Limb (tissue), 2 donors: ENCODE measurements at regions not wholly inside any gene's neighbourhood (a gene's known extent, or its start where the extent isn't known, plus 50 kb on each side); places are given as distances from the start of the nearest gene placed in this dataset.
"Not testable (repeated sequence)": the region's sequence is repeated elsewhere in the genome, so short reads cannot be mapped to it uniquely, and the experiment has no call there.

ENCODE experiments used
- DNase-seq, 2 donors: peaks; one replicate each; pipeline ENCODE4 v3.0.0-alpha.2; 2016; ENCODE audit errors: extremely low spot score in 2 of 2

DNA sequence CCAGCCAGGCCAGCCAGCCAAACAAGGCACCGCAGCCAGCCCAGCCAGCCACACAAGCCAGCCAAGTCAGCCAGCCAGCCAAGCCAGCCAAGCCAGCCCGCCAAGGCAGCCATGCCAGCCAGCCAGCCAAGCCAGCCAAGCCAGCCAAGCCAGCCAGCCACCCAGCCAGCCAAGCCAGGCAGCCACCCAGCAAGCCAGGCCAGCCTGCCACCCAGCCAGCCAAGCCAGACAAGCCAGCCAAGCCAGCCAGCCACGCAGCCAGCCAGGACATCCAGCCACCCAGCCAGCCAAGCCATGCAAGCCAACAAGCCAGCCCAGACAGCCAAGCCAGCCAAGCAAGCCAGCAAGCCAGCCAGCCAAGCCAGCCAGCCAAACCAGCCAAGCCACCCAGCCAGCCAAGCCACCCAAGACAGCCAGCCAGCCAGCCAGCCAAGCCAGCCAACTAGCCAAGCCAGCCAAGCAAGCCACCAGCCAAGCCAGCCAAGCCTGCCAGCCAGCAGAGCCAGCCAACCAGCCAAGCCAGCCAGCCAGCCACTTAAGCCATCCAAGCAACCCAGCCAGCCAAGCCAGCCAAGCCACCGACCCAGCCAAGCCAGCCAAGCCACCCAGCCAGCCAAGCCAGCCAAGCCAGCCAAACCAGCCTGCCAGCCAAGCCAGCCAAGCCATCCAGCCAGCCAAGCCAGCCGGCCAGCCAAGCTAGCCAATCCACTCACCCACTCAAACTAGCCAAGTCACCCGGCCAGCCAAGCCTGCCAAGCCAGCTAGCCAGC lies 341.3 kb upstream of the PLGLB2 start:
- not testable (repeated sequence) for DNase-seq

DNA sequence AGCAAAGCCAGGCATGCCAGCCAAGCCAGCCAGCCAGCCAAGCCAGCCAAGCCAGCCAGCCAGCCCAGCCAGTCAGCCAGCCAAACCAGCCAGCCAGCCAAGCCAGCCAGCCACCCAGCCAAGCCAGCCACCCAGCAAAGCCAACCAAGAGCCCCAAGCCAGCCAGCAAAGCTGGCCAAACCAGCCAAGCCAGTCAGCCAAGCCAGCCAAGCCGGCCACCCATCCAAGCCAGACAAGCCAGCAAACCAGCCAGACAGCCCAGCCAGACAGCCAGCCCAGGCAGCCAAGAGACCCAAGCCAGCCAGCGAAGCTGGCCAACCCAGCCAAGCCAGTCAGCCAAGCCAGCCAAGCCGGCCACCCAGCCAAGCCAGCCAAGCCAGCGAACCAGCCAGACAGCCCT lies 338.3 kb upstream of the PLGLB2 start:
- DNase-seq: not testable (repeated sequence)

DNA sequence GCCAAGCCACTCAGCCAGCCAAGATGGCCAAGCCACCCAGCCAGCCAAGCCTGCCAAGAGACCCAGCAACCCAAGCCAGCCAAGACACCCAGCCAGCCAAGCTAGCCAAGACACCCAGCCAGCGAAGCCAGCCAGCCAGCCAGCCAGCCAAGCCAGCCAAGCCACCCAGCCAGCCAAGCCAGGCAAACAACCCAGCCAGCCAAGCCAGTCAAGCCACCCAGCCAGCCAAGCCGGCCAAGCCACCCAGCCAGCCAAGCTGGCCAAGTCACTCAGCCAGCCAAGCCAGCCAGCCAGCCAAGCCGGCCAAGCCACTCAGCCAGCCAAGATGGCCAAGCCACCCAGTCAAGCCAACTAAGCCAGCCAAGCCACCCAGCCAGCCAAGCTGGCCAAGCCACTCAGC lies 337.5 kb upstream of the PLGLB2 start:
- DNase-seq: not testable (repeated sequence)

DNA sequence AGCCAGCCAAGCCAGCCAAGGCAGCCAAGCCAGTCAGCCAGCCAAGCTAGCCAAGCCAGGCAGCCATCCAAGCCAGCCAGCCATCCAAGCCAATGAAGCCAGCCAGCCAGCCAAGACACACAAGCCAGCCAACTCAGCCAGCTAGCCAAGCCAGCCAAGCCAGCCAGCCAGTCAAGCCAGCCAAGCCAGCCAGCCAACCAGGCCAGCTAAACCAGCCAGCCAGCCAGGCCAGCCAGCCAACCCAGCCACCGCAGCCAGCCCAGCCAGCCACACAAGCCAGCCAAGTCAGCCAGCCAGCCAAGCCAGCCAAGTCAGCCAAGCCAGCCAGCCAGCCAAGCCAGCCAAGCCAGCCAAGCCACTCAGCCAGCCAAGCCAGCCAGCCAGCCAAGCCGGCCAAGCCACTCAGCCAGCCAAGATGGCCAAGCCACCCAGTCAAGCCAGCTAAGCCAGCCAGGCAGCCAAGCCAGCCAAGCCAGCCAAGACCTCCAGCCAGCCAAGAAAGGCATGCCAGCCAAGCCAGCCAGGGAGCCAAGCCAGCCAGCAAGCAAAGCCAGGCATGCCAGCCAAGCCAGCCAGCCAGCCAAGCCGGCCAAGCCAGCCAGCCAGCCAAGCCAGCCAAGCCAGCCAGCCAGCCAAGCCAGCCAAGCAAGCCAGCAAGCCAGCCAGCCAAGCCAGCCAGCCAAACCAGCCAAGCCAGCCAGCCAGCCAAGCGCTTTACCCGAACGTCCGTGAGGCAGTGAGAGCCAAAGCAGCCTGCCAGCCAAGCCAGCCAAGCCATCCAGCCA lies 335.7 kb upstream of the PLGLB2 start:
- not testable (repeated sequence) for DNase-seq

DNA sequence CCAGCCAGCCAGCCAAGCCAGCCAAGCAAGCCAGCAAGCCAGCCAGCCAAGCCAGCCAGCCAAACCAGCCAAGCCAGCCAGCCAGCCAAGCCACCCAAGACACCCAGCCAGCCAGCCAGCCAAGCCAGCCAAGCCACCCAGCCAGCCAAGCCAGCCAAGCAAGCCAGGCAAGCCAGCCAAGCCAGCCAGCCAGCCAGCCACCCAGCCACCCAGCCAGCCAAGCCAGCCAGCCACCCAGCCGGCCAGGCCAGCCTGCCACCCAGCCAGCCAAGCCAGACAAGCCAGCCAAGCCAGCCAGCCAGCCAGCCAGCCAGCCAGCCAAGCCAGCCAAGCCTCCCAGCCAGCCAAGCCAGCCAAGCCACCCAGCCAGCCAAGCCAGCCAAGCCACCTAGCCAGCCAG lies 333.6 kb upstream of the PLGLB2 start:
- not testable (repeated sequence) for DNase-seq

DNA sequence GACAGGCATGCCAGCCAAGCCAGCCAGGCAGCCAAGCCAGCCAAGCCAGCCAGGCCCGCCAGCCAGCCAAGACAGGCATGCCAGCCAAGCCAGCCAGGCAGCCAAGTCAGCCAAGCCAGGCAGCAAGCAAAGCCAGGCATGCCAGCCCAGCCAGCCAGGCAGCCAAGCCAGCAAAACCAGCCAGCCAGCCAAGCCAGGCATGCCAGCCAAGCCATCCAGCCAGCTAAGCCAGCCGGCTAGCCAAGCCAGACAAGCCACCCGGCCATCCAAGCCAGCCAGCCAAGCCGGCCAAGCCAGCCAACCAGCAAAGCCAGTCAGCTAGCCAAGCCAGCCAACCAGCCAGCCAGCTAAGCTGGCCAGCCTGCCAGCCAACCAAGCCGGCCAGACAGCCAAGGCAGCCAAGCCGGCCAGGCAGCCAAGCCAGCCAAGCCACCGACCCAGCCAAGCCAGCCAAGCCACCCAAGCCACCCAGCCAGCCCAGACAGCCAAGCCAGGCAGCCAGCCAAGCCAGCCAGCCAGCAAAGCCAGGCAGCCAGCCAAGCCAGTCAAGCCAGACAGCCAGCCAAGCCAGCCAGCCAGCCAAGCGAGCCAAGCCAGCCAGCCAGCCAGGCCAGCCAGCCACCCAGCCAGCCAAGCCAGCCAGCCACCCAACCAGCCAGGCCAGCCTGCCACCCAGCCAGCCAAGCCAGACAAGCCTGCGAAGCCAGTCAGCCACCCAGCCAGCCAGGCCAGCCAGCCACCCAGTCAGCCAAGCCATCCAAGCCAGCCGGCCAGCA lies 332.9 kb upstream of the PLGLB2 start:
- DNase-seq: not testable (repeated sequence)

DNA sequence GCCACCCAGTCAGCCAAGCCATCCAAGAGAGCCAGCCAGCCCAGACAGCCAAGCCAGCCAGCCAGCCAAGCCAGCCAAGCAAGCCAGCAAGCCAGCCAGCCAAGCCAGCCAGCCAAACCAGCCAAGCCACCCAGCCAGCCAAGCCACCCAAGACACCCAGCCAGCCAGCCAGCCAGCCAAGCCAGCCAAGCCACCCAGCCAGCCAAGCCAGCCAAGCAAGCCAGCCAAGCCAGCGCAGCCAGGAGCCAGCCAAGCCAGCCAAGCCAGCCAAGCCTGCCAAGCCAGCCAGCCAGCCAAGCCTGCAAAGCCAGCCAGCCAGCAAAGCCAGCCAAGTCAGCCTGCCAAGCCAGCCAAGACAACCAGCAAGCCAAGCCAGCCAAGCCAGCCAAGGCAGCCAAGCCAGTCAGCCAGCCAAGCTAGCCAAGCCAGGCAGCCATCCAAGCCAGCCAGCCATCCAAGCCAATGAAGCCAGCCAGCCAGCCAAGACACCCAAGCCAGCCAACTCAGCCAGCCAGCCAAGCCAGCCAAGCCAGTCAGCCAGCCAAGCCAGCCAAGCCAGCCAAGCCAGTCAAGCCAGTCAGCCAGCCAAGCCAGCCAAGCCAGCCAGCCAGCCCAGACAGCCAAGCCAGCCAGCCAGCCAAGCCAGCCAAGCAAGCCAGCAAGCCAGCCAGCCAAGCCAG lies 332.2 kb upstream of the PLGLB2 start:
- DNase-seq: not testable (repeated sequence)

DNA sequence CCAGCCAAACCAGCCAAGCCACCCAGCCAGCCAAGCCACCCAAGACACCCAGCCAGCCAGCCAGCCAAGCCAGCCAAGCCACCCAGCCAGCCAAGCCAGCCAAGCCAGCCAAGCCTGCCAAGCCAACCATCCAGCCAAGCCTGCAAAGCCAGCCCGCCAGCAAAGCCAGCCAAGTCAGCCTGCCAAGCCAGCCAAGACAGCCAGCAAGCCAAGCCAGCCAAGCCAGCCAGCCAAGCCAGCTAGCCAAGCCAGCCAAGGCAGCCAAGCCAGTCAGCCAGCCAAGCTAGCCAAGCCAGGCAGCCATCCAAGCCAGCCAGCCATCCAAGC lies 331.7 kb upstream of the PLGLB2 start:
- not testable (repeated sequence) for DNase-seq

DNA sequence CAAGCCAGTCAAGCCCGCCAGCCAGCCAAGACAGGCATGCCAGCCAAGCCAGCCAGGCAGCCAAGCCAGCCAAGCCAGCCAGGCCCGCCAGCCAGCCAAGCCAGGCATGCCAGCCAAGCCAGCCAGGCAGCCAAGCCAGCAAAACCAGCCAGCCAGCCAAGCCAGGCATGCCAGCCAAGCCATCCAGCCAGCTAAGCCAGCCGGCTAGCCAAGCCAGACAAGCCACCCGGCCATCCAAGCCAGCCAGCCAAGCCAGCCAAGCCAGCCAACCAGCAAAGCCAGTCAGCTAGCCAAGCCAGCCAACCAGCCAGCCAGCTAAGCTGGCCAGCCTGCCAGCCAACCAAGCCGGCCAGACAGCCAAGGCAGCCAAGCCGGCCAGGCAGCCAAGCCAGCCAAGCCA lies 330.7 kb upstream of the PLGLB2 start:
- not testable (repeated sequence) for DNase-seq

DNA sequence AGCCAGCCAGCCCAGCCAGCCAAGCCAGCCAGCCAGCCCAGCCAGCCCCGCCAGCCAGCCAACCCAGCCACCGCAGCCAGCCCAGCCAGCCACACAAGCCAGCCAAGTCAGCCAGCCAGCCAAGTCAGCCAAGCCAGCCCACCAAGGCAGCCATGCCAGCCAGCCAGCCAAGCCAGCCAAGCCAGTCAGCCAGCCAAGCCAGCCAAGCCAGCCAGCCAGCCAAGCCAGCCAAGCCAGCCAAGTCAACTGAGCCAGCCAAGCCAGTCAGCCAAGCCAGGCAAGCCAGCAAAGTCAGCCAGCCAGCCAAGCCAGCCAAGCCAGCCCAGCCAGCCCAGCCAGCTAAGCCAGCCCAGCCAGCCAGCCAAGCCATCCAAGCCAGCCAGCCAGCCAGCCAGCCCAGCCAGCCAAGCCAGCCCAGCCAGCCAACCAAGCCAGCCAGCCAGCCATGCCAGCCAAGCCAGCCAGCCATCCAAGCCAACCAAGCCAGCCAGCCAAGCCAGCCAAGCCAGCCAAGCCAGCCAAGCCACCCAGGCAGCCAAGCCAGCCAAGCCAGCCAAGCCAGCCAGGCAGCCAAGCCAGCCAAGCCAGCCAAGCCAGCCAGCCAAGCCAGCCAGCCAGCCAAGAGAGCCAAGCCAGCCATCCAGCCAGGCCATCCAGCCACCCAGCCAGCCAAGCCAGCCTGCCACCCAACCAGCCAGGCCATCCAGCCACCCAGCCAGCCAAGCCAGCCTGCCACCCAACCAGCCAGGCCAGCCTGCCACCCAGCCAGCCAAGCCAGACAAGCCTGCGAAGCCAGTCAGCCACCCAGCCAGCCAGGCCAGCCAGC lies 329.9 kb upstream of the PLGLB2 start:
- not testable (repeated sequence) for DNase-seq

DNA sequence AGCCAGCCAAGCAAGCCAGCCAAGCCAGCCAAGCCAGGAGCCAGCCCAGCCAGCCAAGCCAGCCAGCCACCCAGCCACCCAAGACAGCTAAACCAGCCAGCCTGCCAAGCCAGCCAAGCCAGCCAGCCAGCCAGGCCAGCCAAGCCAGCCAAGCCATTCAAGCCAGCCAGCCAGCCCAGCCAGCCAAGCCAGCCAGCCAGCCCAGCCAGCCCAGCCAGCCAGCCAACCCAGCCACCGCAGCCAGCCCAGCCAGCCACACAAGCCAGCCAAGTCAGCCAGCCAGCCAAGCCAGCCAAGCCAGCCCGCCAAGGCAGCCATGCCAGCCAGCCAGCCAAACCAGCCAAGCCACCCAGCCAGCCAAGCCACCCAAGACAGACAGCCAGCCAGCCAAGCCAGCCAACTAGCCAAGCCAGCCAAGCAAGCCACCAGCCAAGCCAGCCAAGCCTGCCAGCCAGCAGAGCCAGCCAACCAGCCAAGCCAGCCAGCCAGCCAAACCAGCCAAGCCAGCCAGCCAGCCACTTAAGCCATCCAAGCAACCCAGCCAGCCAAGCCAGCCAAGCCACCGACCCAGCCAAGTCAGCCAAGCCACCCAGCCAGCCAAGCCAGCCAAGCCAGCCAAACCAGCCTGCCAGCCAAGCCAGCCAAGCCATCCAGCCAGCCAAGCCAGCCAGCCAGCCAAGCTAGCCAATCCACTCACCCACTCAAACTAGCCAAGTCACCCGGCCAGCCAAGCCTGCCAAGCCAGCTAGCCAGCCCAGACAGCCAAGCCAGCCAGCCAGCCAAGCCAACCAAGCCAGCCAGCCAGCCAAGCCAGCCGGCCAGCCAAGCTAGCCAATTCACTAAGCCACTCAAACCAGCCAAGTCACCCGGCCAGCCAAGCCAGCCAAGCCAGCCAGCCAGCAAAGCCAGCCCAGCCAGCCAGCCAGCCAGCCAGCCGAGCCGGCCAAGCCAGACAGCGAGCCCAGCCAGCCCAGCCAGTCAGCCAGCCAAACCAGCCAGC lies 328.8 kb upstream of the PLGLB2 start:
- DNase-seq: not testable (repeated sequence)

DNA sequence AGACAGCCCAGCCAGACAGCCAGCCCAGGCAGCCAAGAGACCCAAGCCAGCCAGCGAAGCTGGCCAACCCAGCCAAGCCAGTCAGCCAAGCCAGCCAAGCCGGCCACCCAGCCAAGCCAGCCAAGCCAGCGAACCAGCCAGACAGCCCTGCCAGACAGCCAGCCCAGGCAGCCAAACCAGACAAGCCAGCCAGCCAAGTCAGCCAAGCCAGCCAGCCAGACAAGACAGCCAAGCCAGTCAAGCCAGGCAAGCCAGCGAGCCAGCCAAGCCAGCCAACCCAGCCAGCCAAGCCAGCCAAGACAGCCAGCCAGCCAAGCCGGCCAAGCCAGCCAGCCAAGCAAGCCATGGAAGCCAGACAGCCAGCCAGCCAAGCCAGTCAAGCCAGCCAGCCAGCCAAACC lies 327.9 kb upstream of the PLGLB2 start:
- DNase-seq: not testable (repeated sequence)

DNA sequence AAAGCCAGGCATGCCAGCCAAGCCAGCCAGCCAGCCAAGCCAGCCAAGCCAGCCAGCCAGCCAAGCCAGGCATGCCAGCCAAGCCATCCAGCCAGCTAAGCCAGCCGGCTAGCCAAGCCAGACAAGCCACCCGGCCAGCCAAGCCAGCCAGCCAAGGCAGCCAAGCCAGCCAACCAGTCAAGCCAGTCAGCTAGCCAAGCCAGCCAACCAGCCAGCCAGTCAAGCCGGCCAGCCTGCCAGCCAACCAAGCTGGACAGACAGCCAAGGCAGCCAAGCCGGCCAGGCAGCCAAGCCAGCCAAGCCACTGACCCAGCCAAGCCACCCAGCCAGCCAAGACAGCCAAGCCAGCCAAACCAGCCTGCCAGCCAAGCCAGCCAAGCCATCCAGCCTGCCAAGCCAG lies 326.9 kb upstream of the PLGLB2 start:
- not testable (repeated sequence) for DNase-seq

DNA sequence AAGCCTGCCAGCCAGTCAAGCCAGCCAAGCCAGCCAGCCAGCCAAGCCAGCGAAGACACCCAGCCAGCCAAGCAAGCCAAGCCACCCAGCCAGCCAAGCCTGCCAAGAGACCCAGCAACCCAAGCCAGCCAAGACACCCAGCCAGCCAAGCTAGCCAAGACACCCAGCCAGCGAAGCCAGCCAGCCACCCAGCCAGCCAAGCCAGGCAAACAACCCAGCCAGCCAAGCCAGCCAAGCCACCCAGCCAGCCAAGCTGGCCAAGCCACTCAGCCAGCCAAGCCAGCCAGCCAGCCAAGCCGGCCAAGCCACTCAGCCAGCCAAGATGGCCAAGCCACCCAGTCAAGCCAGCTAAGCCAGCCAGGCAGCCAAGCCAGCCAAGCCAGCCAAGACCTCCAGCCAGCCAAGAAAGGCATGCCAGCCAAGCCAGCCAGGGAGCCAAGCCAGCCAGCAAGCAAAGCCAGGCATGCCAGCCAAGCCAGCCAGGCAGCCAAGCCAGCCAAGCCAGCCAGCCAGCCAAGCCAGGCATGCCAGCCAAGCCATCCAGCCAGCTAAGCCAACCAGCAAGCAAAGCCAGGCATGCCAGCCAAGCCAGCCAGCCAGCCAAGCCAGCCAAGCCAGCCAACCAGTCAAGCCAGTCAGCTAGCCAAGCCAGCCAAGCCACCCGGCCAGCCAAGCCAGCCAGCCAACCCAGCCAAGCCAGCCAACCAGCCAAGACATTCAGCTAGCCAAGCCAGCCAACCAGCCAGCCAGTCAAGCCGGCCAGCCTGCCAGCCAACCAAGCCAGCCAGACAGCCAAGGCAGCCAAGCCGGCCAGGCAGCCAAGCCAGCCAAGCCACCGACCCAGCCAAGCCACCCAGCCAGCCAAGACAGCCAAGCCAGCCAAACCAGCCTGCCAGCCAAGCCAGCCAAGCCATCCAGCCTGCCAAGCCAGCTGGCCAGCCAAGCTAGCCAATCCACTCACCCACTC lies 323.8 kb upstream of the PLGLB2 start:
- DNase-seq: not testable (repeated sequence)

DNA sequence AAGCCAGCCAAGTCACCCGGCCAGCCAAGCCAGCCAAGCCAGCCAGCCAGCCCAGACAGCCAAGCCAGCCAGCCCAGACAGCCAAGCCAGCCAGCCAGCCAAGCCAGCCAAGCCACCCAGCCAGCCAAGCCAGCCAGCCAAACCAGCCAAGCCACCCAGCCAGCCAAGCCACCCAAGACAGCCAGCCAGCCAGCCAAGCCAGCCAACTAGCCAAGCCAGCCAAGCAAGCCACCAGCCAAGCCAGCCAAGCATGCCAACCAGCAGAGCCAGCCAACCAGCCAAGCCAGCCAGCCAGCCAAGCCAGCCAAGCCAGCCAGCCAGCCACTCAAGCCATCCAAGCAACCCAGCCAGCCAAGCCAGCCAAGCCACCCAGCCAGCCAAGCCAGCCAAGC lies 323.1 kb upstream of the PLGLB2 start:
- not testable (repeated sequence) for DNase-seq

DNA sequence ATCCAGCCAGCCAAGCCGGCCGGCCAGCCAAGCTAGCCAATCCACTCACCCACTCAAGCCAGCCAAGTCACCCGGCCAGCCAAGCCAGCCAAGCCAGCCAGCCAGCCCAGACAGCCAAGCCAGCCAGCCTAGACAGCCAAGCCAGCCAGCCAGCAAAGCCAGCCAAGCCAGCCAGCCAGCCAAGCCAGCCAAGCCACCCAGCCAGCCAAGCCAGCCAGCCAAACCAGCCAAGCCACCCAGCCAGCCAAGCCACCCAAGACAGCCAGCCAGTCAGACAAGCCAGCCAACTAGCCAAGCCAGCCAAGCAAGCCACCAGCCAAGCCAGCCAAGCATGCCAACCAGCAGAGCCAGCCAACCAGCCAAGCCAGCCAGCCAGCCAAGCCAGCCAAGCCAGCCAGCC lies 322.7 kb upstream of the PLGLB2 start:
- not testable (repeated sequence) for DNase-seq

DNA sequence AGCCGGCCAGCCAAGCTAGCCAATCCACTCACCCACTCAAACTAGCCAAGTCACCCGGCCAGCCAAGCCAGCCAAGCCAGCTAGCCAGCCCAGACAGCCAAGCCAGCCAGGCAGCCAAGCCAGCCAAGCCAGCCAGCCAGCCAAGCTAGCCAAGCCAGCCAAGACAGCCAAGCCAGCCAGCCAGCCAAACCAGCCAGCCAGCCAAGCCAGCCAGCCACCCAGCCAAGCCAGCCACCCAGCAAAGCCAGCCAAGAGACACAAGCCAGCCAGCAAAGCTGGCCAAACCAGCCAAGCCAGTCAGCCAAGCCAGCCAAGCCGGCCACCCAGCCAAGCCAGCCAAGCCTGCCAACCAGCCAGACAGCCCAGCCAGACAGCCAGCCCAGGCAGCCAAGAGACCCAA lies 322.2 kb upstream of the PLGLB2 start:
- not testable (repeated sequence) for DNase-seq

DNA sequence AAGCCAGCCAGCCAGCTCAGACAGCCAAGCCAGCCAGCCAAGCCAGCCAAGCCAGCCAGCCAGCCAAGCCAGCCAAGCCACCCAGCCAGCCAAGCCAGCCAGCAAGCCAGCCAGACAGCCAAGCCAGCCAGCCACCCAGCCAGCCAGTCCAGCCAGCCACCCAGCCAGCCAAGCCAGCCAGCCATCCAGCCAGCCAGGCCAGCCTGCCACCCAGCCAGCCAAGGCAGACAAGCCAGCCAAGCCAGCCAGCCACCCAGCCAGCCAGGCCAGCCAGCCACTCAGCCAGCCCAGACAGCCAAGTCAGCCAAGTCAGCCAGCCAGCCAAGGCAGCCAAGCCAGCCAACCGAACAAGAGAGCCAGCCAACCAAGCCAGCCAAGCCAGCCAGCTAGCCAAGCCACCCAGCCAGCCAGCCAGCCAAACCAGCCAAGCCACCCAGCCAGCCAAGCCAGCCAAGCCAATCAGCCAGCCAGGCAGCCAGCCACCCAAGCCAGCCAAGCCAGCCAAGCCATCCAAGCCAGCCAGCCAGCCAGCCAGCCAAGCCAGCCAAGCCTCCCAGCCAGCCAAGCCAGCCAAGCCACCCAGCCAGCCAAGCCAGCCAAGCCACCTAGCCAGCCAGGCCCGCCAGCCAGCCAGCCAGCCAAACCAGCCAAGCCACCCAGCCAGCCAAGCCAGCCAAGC lies 319.3 kb upstream of the PLGLB2 start:
- peak in 1 of 2 donors; percentile 39 for DNase-seq
